ENCODE measurements at regions not wholly inside any gene's neighbourhood (a gene's known extent, or its start where the extent isn't known, plus 50 kb on each side); places are given as distances from the start of the nearest gene placed in this dataset.

GRCh38 chr1:64401285-64401684, 68.6 kb upstream of the CACHD1 start:
- TF ChIP-seq SIN3A (IDR thresholded peaks at IDR 0.05; ENCODE audit: borderline replicate concordance, insufficient read depth, low read length) (no peak), FOXP2 (optimal IDR thresholded peaks at IDR 0.05; ENCODE audit: borderline replicate concordance, extremely low read depth, extremely low read length, insufficient read depth) (no peak), POLR2AphosphoS5 (IDR thresholded peaks at IDR 0.05; ENCODE audit: low read depth, low read length) (no peak)

- TF ChIP-seq REST (IDR thresholded peaks at IDR 0.05; ENCODE audit: insufficient read depth in 1 of 2, low read depth in 2 of 2, low read length in 2 of 2) (no peak), FOXP2 (optimal IDR thresholded peaks at IDR 0.05; ENCODE audit: borderline replicate concordance, extremely low read depth, extremely low read length, insufficient read depth) (no peak), POLR2AphosphoS5 (IDR thresholded peaks at IDR 0.05; ENCODE audit: low read depth, low read length) (no peak), SIN3A (IDR thresholded peaks at IDR 0.05; ENCODE audit: borderline replicate concordance, insufficient read depth, low read length) (no peak), TAF1 (IDR thresholded peaks at IDR 0.05; ENCODE audit: borderline replicate concordance, insufficient read depth, low read length) (no peak)
These were observed 66.6 kb upstream of the CACHD1 start for GRCh38 chr1:64403331-64403730.

- TF ChIP-seq TAF1 (IDR thresholded peaks at IDR 0.05; ENCODE audit: borderline replicate concordance, insufficient read depth, low read length) (no peak), FOXP2 (optimal IDR thresholded peaks at IDR 0.05; ENCODE audit: borderline replicate concordance, extremely low read depth, extremely low read length, insufficient read depth) (no peak), SIN3A (IDR thresholded peaks at IDR 0.05; ENCODE audit: borderline replicate concordance, insufficient read depth, low read length) (no peak), POLR2AphosphoS5 (IDR thresholded peaks at IDR 0.05; ENCODE audit: low read depth, low read length) (no peak), REST (IDR thresholded peaks at IDR 0.05; ENCODE audit: insufficient read depth in 1 of 2, low read depth in 2 of 2, low read length in 2 of 2) (no peak)
These were observed 65.7 kb upstream of the CACHD1 start for GRCh38 chr1:64404202-64404601.

- TF ChIP-seq REST (IDR thresholded peaks at IDR 0.05; ENCODE audit: insufficient read depth in 1 of 2, low read depth in 2 of 2, low read length in 2 of 2) = no peak
- TF ChIP-seq TAF1 (IDR thresholded peaks at IDR 0.05; ENCODE audit: borderline replicate concordance, insufficient read depth, low read length) = no peak
- TF ChIP-seq SIN3A (IDR thresholded peaks at IDR 0.05; ENCODE audit: borderline replicate concordance, insufficient read depth, low read length) = no peak
- TF ChIP-seq POLR2AphosphoS5 (IDR thresholded peaks at IDR 0.05; ENCODE audit: low read depth, low read length) = no peak
- no peak for TF ChIP-seq FOXP2 (optimal IDR thresholded peaks at IDR 0.05; ENCODE audit: borderline replicate concordance, extremely low read depth, extremely low read length, insufficient read depth)
These were observed 64.1 kb upstream of the CACHD1 start for GRCh38 chr1:64405833-64406232.

GRCh38 chr1:64410217-64410616, 59.7 kb upstream of the CACHD1 start:
- TF ChIP-seq FOXP2 (optimal IDR thresholded peaks at IDR 0.05; ENCODE audit: borderline replicate concordance, extremely low read depth, extremely low read length, insufficient read depth) = no peak
- no peak for TF ChIP-seq REST (IDR thresholded peaks at IDR 0.05; ENCODE audit: insufficient read depth in 1 of 2, low read depth in 2 of 2, low read length in 2 of 2)
- TF ChIP-seq TAF1 (IDR thresholded peaks at IDR 0.05; ENCODE audit: borderline replicate concordance, insufficient read depth, low read length) = no peak
- no peak for TF ChIP-seq POLR2AphosphoS5 (IDR thresholded peaks at IDR 0.05; ENCODE audit: low read depth, low read length)
- no peak for TF ChIP-seq SIN3A (IDR thresholded peaks at IDR 0.05; ENCODE audit: borderline replicate concordance, insufficient read depth, low read length)
